ENCODE measurements at regions not wholly inside any gene's neighbourhood (a gene's known extent, or its start where the extent isn't known, plus 50 kb on each side); places are given as distances from the start of the nearest gene placed in this dataset.

- H3K36me3 ChIP-seq: no peaks in the 10 kb centered on the region
- 63% methylated on average over 3 of the region's 3 CpGs for WGBS
- no peak overlapping the region for H3K4me3 ChIP-seq
- no peak overlapping the region for H3K27ac ChIP-seq
- no peaks in the 10 kb centered on the region for H3K27me3 ChIP-seq
- no peak for TF ChIP-seq POLR2A (IDR thresholded peaks at IDR 0.05)
- no peak for TF ChIP-seq EP300 (IDR thresholded peaks at IDR 0.05)
- no peak for TF ChIP-seq CTCF (IDR thresholded peaks at IDR 0.05)
- TF ChIP-seq POLR2AphosphoS5 (IDR thresholded peaks at IDR 0.05): no peak
- no peaks in the 10 kb centered on the region for H3K4me1 ChIP-seq
- no peak for DNase-seq (ENCODE audit: low spot score in 2 of 2)
- H3K9me3 ChIP-seq: no peaks in the 10 kb centered on the region
Measured at GRCh38 chr9:99326917-99327189, 104.8 kb downstream of the SEC61B start.

- WGBS: 44% methylated on average over 3 of the region's 3 CpGs
- TF ChIP-seq POLR2A (IDR thresholded peaks at IDR 0.05) (no peak), POLR2AphosphoS5 (IDR thresholded peaks at IDR 0.05) (no peak), CTCF (IDR thresholded peaks at IDR 0.05) (no peak), EP300 (IDR thresholded peaks at IDR 0.05) (no peak)
- Histone ChIP-seq H3K4me1 (no peaks in the 10 kb centered on the region), H3K9me3 (no peaks in the 10 kb centered on the region), H3K27me3 (no peaks in the 10 kb centered on the region), H3K27ac (no peak overlapping the region), H3K4me3 (no peak overlapping the region), H3K36me3 (no peaks in the 10 kb centered on the region)
- no peak for DNase-seq (ENCODE audit: low spot score in 2 of 2)
Measured at GRCh38 chr9:99327667-99328066, 105.6 kb downstream of the SEC61B start.

- H3K4me3 ChIP-seq: no peak overlapping the region
- H3K36me3 ChIP-seq: no peaks in the 10 kb centered on the region
- TF ChIP-seq POLR2AphosphoS5 (IDR thresholded peaks at IDR 0.05) (no peak), EP300 (IDR thresholded peaks at IDR 0.05) (no peak), CTCF (IDR thresholded peaks at IDR 0.05) (no peak), POLR2A (IDR thresholded peaks at IDR 0.05) (no peak)
- no peak for DNase-seq (ENCODE audit: low spot score in 2 of 2)
- H3K9me3 ChIP-seq: no peaks in the 10 kb centered on the region
- H3K4me1 ChIP-seq: peaks cover 5% of the 10 kb centered on the region
- no peaks in the 10 kb centered on the region for H3K27me3 ChIP-seq
- 73% methylated on average over 4 of the region's 4 CpGs for WGBS
- H3K27ac ChIP-seq: no peak overlapping the region
Measured at GRCh38 chr9:99335280-99335679, 113.2 kb downstream of the SEC61B start.

GRCh38 chr9:99336005-99336404 is 113.9 kb downstream of the SEC61B start:
- Histone ChIP-seq H3K4me3 (no peak overlapping the region), H3K27ac (no peak overlapping the region), H3K4me1 (peaks cover 5% of the 10 kb centered on the region), H3K36me3 (no peaks in the 10 kb centered on the region), H3K9me3 (no peaks in the 10 kb centered on the region), H3K27me3 (no peaks in the 10 kb centered on the region)
- TF ChIP-seq EP300 (IDR thresholded peaks at IDR 0.05) (no peak), CTCF (IDR thresholded peaks at IDR 0.05) (no peak), POLR2A (IDR thresholded peaks at IDR 0.05) (no peak), POLR2AphosphoS5 (IDR thresholded peaks at IDR 0.05) (no peak)
- WGBS: 35% methylated on average over 3 of the region's 3 CpGs
- DNase-seq (ENCODE audit: low spot score in 2 of 2): no peak

- 58% methylated on average over 1 of the region's 1 CpG for WGBS
- DNase-seq (ENCODE audit: low spot score in 2 of 2): no peak
- no peak overlapping the region for H3K4me3 ChIP-seq
- TF ChIP-seq POLR2AphosphoS5 (IDR thresholded peaks at IDR 0.05) (no peak), CTCF (IDR thresholded peaks at IDR 0.05) (no peak), POLR2A (IDR thresholded peaks at IDR 0.05) (no peak), EP300 (IDR thresholded peaks at IDR 0.05) (no peak)
- H3K27ac ChIP-seq: no peak overlapping the region
- peaks cover 5% of the 10 kb centered on the region for H3K4me1 ChIP-seq
- no peaks in the 10 kb centered on the region for H3K36me3 ChIP-seq
- H3K9me3 ChIP-seq: no peaks in the 10 kb centered on the region
- H3K27me3 ChIP-seq: no peaks in the 10 kb centered on the region
Measured at GRCh38 chr9:99336531-99336930, 114.4 kb downstream of the SEC61B start.
